Superior temporal gyrus (tissue), 1 donor: ENCODE measurements at regions not wholly inside any gene's neighbourhood (a gene's known extent, or its start where the extent isn't known, plus 50 kb on each side); places are given as distances from the start of the nearest gene placed in this dataset.

Experiments
- DNase-seq: peaks from one replicate; pipeline ENCODE4 v3.0.0-alpha.2; 2016; ENCODE audit errors: extremely low spot score

- DNase-seq, result peak; percentile 37
Observed at GRCh38 chr17:55634702-55635101, 88.0 kb downstream of the TMEM100 start.

- DNase-seq, result no peak
Observed at GRCh38 chr17:55632893-55633292, 89.8 kb downstream of the TMEM100 start.

GRCh38 chr17:55632236-55632635 is 90.4 kb downstream of the TMEM100 start:
- DNase-seq, result no peak

- DNase-seq, result no peak
Observed at GRCh38 chr17:55629995-55630394, 92.7 kb downstream of the TMEM100 start.

- DNase-seq, result no peak
Observed at GRCh38 chr17:55625521-55625920, 97.1 kb downstream of the TMEM100 start.

- DNase-seq, result no peak
Observed at GRCh38 chr17:55624772-55625433, 97.8 kb downstream of the TMEM100 start.

- DNase-seq, result no peak
Observed at GRCh38 chr17:55622547-55622946, 100.1 kb downstream of the TMEM100 start.

- no peak for DNase-seq
Observed at GRCh38 chr17:55620945-55621344, 101.7 kb downstream of the TMEM100 start.

GRCh38 chr17:55620023-55620422 is 102.6 kb downstream of the TMEM100 start:
- no peak for DNase-seq

GRCh38 chr17:55617441-55617840 is 105.2 kb downstream of the TMEM100 start:
- no peak for DNase-seq

- DNase-seq, result no peak
Observed at GRCh38 chr17:55614061-55614460, 102.8 kb upstream of the SMIM36 start.

- DNase-seq, result no peak
Observed at GRCh38 chr17:55612691-55613141, 101.5 kb upstream of the SMIM36 start.

- no peak for DNase-seq
Observed at GRCh38 chr17:55607731-55608341, 96.6 kb upstream of the SMIM36 start.

- no peak for DNase-seq
Observed at GRCh38 chr17:55606488-55606815, 95.2 kb upstream of the SMIM36 start.

GRCh38 chr17:55605705-55606487 is 94.6 kb upstream of the SMIM36 start:
- no peak for DNase-seq

GRCh38 chr17:55601874-55602364 is 90.7 kb upstream of the SMIM36 start:
- no peak for DNase-seq

- no peak for DNase-seq
Observed at GRCh38 chr17:55598495-55598894, 87.2 kb upstream of the SMIM36 start.

- no peak for DNase-seq
Observed at GRCh38 chr17:55588446-55589242, 77.4 kb upstream of the SMIM36 start.

GRCh38 chr17:55587608-55588139 is 76.4 kb upstream of the SMIM36 start:
- no peak for DNase-seq

- DNase-seq, result no peak
Observed at GRCh38 chr17:55585629-55586028, 74.4 kb upstream of the SMIM36 start.

GRCh38 chr17:55584861-55585260 is 73.6 kb upstream of the SMIM36 start:
- DNase-seq, result no peak
